Common myeloid progenitor, CD34-positive (primary cell): ENCODE measurements at regions not wholly inside any gene's neighbourhood (a gene's known extent, or its start where the extent isn't known, plus 50 kb on each side); places are given as distances from the start of the nearest gene placed in this dataset.

Experiments
- CTCF ChIA-PET: fragments of 350-600 bp; sonication (Branson Sonifier 250); formaldehyde crosslinking; loops from one replicate; lab custom pipeline; 2021; ENCODE audit warnings: antibody characterized with exemption; lab: Charles Lee
- POLR2A ChIA-PET: fragments of 350-600 bp; sonication (Branson Sonifier 250); formaldehyde crosslinking; loops from one replicate; lab custom pipeline; 2021; ENCODE audit warnings: antibody characterized with exemption; lab: Charles Lee
- DNase-seq, 3 donors: peaks; one replicate each; pipeline versions ENCODE4 v3.0.0 to v3.0.0-alpha.2; 2013
- H3K27ac ChIP-seq, 2 experiments: 1 replicate in 1 of 2; 2 replicates in 1 of 2; pipeline ENCODE4 v1.7.0; 2013; ENCODE audit warnings: inconsistent platforms in 2 of 2, low read length in 2 of 2, mild to moderate bottlenecking in 2 of 2, low read depth in 1 of 2, moderate library complexity in 1 of 2; ENCODE audit not compliant: severe bottlenecking in 2 of 2, insufficient read depth in 1 of 2, poor library complexity in 1 of 2
- H3K27me3 ChIP-seq, 5 experiments: replicated peaks in 2 of 5; 1 replicate in 3 of 5; 2 replicates in 2 of 5; pipeline versions ENCODE4 v1.6.1 to v1.7.0; 2013; ENCODE audit warnings: low read length in 4 of 5, mild to moderate bottlenecking in 2 of 5, moderate library complexity in 2 of 5, inconsistent platforms in 1 of 5; ENCODE audit not compliant: insufficient read depth in 5 of 5, control insufficient read depth in 4 of 5
- H3K36me3 ChIP-seq, 4 experiments: 1 replicate in 2 of 4; 2 replicates in 2 of 4; pipeline versions ENCODE4 v1.6.1 to v1.7.0; 2013; ENCODE audit warnings: low read length in 3 of 4, control low read depth in 1 of 4, mild to moderate bottlenecking in 1 of 4; ENCODE audit not compliant: control insufficient read depth in 4 of 4, insufficient read depth in 4 of 4
- H3K4me1 ChIP-seq, 4 experiments: 1 replicate in 3 of 4; 2 replicates in 1 of 4; pipeline versions ENCODE4 v1.6.1 to v1.7.1; 2013; ENCODE audit warnings: low read length in 3 of 4, mild to moderate bottlenecking in 3 of 4, control low read depth in 1 of 4, inconsistent platforms in 1 of 4, moderate library complexity in 1 of 4; ENCODE audit not compliant: control insufficient read depth in 4 of 4, insufficient read depth in 4 of 4; ENCODE audit errors: control extremely low read depth in 1 of 4
- H3K4me3 ChIP-seq, 7 experiments: 1 replicate in 4 of 7; 2 replicates in 3 of 7; pipeline versions ENCODE4 v1.5.1 to v1.7.0; 2013; ENCODE audit warnings: mild to moderate bottlenecking in 7 of 7, low read length in 6 of 7, moderate library complexity in 6 of 7, inconsistent platforms in 2 of 7, low read depth in 2 of 7, control low read depth in 1 of 7; ENCODE audit not compliant: insufficient read depth in 4 of 7, control insufficient read depth in 1 of 7; ENCODE audit errors: extremely low read depth in 1 of 7
- H3K9me3 ChIP-seq, 5 experiments: 1 replicate in 4 of 5; 2 replicates in 1 of 5; pipeline versions ENCODE4 v1.6.1 to v1.7.1; 2013; ENCODE audit warnings: low read length in 4 of 5, mild to moderate bottlenecking in 2 of 5, inconsistent platforms in 1 of 5, low read depth in 1 of 5, moderate library complexity in 1 of 5; ENCODE audit not compliant: control insufficient read depth in 4 of 5, insufficient read depth in 2 of 5; ENCODE audit errors: control extremely low read depth in 1 of 5
- WGBS: methylation state at CpG from one replicate; pipeline ENCODE4 v1.1.5; 2013; ENCODE audit not compliant: insufficient coverage; 5-methylcytosine and 5-hydroxymethylcytosine counted together

DNA sequence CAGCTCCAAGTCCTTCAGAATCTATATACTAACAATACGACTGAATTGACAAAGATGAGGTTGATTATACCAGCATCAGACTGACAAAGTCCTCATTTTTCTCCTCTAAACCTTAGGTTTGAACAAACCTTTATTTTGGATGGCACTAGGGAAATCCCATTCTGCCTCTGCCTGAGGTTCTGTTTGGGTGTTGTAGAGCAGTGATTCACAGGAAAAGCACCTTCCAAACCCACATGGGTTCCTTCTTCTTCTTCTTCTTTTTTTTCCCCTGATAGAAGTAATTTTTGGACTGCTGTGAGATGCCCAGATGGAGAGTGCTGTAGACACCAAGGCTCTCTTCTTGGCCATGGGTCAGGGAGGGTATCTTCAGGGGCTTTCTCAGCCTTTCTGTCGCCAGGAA is 164.9 kb upstream of the PAPPA start:
- ChIA-PET CTCF (no interaction called here), POLR2A (no interaction called here)
- no peaks in the 10 kb centered on the region for H3K36me3 ChIP-seq
- H3K9me3 ChIP-seq = no peaks in the 10 kb centered on the region
- 100% methylated on average over 1 of the region's 2 CpGs for WGBS
- no peak overlapping the region for H3K4me3 ChIP-seq
- no peak for DNase-seq
- H3K27me3 ChIP-seq = no peaks in the 10 kb centered on the region
- H3K4me1 ChIP-seq = no peaks in the 10 kb centered on the region
- no peak overlapping the region for H3K27ac ChIP-seq

DNA sequence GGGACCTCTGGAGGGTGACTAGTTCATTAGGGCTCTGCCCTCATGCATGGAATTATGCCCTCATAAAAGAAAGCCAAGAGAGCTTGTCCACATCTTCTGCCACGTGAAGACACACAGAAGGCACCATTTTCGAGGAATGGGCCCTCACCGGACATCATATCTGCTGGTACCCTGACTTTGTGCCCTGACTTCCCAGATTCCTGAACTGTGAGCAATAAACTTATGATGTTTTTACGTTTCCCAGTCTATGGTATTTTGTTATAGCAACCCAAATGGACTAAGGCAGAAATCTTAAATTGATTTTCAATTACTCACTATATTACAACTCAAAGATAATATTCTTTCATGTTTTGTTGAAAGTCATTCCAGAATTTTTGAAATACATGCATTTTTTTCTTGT is 163.8 kb upstream of the PAPPA start:
- no peaks in the 10 kb centered on the region for H3K4me1 ChIP-seq
- CTCF ChIA-PET = no interaction called here
- H3K9me3 ChIP-seq = no peaks in the 10 kb centered on the region
- H3K4me3 ChIP-seq = no peak overlapping the region
- no peaks in the 10 kb centered on the region for H3K27me3 ChIP-seq
- H3K27ac ChIP-seq = no peak overlapping the region
- 93% methylated on average over 3 of the region's 4 CpGs for WGBS
- no peaks in the 10 kb centered on the region for H3K36me3 ChIP-seq
- POLR2A ChIA-PET = no interaction called here
- DNase-seq = no peak

DNA sequence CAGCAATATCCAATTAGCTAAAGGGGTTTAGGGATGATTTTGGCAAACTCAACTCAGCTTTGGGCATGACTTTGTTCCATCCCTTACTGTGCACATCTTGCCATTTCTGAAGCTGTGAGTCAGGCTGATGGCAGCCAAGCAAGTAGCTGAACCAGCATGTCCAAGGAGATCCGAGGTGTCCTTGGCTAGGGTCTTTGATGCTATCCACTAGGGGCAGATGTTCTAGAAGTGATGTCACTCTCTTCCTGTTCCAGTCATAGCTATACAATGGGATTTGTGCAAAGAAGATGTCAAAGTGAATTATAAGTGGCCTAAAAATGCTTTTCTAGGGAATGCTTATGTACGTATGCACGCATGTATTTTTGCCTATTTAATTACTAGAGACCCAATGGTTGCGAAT is 160.8 kb upstream of the PAPPA start:
- WGBS = 94% methylated on average over 4 of the region's 4 CpGs
- no peak for DNase-seq
- no peaks in the 10 kb centered on the region for H3K36me3 ChIP-seq
- POLR2A ChIA-PET = no interaction called here
- H3K9me3 ChIP-seq = no peaks in the 10 kb centered on the region
- no peak overlapping the region for H3K27ac ChIP-seq
- no peak overlapping the region for H3K4me3 ChIP-seq
- no peaks in the 10 kb centered on the region for H3K27me3 ChIP-seq
- no peaks in the 10 kb centered on the region for H3K4me1 ChIP-seq
- CTCF ChIA-PET = no interaction called here

DNA sequence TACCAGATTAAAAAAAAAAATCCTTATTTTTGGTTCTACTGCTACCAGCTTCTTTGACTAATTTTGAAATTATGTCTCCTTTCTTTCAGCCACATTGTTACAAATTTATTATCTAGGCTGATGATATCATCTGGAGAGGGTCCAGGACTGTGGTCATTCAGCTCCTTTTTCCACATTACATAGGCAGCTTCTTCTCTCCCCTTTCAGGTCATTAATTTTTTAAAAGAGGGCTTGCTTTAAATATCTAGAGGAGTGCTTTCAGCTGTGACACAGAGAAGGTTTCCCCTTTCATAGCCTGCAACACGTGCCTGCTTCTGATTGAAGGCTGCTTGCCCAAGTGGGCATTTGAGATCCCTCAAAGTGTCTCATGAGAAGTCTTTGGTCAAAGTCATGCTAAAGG is 155.7 kb upstream of the PAPPA start:
- CTCF ChIA-PET = no interaction called here
- WGBS = 100% methylated on average over 1 of the region's 1 CpG
- Histone ChIP-seq H3K4me1 (no peaks in the 10 kb centered on the region), H3K4me3 (no peak overlapping the region), H3K36me3 (no peaks in the 10 kb centered on the region), H3K9me3 (no peaks in the 10 kb centered on the region), H3K27ac (no peak overlapping the region), H3K27me3 (no peaks in the 10 kb centered on the region)
- POLR2A ChIA-PET = no interaction called here
- no peak for DNase-seq

DNA sequence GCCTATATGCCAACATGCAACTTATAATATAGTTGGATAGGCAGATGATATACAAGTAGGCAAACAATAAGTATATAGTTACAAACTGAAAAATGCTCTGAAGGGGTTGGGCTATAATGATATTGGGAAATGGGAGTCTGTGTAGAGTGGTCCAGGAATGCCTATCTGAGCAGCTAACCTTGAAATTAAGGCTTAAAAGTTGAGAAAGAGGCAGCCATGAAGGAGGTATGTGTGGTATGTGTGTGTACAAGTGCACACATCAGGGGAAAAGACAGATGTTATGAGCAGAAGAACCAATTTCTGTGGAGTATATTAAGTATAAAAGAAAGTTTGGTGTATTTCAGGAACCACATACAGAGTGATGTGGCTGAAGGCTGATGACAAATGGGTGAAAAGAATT is 154.9 kb upstream of the PAPPA start:
- Histone ChIP-seq H3K4me1 (no peaks in the 10 kb centered on the region), H3K27ac (no peak overlapping the region)
- no peak for DNase-seq

DNA sequence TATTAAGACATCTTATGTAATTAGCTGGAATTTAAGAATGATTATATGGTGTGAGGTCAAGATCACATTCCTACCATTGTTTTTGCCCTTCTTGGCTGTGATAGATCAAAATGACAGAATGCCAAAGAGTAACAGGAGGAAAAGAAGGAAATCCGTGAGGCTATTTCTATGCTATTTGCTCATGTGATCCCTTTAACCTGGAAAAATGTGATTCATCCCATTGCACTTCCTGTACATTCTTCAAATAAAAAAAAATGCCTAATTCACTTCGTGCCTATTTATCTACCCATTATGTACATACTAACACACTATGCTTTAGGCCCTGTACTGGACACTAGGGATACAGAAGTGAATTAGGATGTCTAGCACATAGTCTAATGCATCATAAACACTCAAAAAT is 154.1 kb upstream of the PAPPA start:
- Histone ChIP-seq H3K4me1 (no peaks in the 10 kb centered on the region), H3K4me3 (no peak overlapping the region), H3K27ac (no peak overlapping the region), H3K9me3 (no peaks in the 10 kb centered on the region), H3K36me3 (no peaks in the 10 kb centered on the region), H3K27me3 (no peaks in the 10 kb centered on the region)
- ChIA-PET CTCF (no interaction called here), POLR2A (no interaction called here)
- WGBS = 100% methylated on average over 1 of the region's 2 CpGs
- no peak for DNase-seq

More for the DNA sequence above, 154.9 kb upstream of the PAPPA start:
- Histone ChIP-seq H3K27me3 (no peaks in the 10 kb centered on the region), H3K4me3 (no peak overlapping the region), H3K9me3 (no peaks in the 10 kb centered on the region), H3K36me3 (no peaks in the 10 kb centered on the region)
- ChIA-PET CTCF (no interaction called here), POLR2A (no interaction called here)

DNA sequence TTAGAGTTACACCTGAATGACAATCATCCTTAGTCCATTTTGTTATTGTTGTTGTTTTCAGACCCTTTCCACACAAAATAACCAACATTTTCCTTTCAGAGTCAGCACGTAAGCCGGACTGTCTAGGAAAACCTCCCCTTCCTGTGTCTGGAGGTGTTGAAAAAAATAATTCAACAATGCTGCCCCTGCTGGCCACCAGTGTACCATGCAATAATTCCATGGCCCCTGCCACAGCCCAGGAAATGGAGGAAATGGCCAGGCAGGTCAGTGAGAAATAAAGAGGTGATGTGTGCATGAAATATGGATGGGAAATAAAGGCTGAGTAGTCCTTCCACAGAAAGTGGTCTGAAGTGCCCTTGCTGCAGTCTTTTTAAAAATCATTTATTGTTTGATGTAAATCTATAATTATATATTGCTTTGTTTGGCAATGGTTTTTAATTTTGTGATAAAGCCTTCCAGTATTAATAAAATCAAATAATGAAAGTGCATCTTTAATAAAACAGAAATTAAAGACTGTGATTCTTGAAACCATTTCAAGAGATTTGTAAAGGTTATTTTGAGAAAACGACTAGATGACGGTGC is 152.8 kb upstream of the PAPPA start:
- H3K4me3 ChIP-seq = no peak overlapping the region
- H3K9me3 ChIP-seq = no peaks in the 10 kb centered on the region
- H3K27me3 ChIP-seq = no peaks in the 10 kb centered on the region
- no peak overlapping the region for H3K27ac ChIP-seq
- DNase-seq = peak in 2 of 3 donors; percentile 1
- CTCF ChIA-PET = no interaction called here
- POLR2A ChIA-PET = no interaction called here
- H3K4me1 ChIP-seq = no peaks in the 10 kb centered on the region
- H3K36me3 ChIP-seq = no peaks in the 10 kb centered on the region
- WGBS = 94% methylated on average over 2 of the region's 4 CpGs
